HCT116 (cell line): ENCODE measurements at regions not wholly inside any gene's neighbourhood (a gene's known extent, or its start where the extent isn't known, plus 50 kb on each side); places are given as distances from the start of the nearest gene placed in this dataset.
"Not testable (repeated sequence)": the region's sequence is repeated elsewhere in the genome, so short reads cannot be mapped to it uniquely, and the experiment has no call there.

ENCODE experiments used
- CBX3 ChIP-seq: IDR thresholded peaks from 2 replicates; pipeline ENCODE4 v1.6.1; 2012; ENCODE audit warnings: low read depth
- CTCF ChIP-seq, 3 experiments: fragments of 200-600 bp in 1 of 3; sonication (generic) in 1 of 3; IDR thresholded peaks in 2 of 3; conservative IDR thresholded peaks in 1 of 3; 2 replicates each; pipeline ENCODE4 v1.5.1; 2012 to 2017; ENCODE audit warnings: low read depth in 2 of 3, low read length in 2 of 3, antibody characterized with exemption in 1 of 3, borderline replicate concordance in 1 of 3, control low read depth in 1 of 3, mild to moderate bottlenecking in 1 of 3, mixed read lengths in 1 of 3, mixed run types in 1 of 3, moderate library complexity in 1 of 3; ENCODE audit not compliant: insufficient read depth in 1 of 3
- EGR1 ChIP-seq: IDR thresholded peaks from 2 replicates; pipeline ENCODE4 v1.6.1; 2012; ENCODE audit warnings: low read depth
- EZH2 ChIP-seq: fragments of 200-600 bp; sonication (generic); IDR thresholded peaks from 2 replicates; pipeline ENCODE4 v1.6.1; 2017; ENCODE audit warnings: antibody characterized with exemption, mixed run types
- EZH2phosphoT487 ChIP-seq: fragments of 200-600 bp; IDR thresholded peaks from 2 replicates; pipeline ENCODE4 v1.6.1; 2018; ENCODE audit warnings: antibody characterized with exemption, borderline replicate concordance
- FOSL1 ChIP-seq: IDR thresholded peaks from 2 replicates; pipeline ENCODE4 v1.6.1; 2012; ENCODE audit warnings: low read depth
- MAX ChIP-seq: IDR thresholded peaks from 2 replicates; pipeline ENCODE4 v1.6.1; 2012
- POLR2A ChIP-seq: IDR thresholded peaks from 2 replicates; pipeline ENCODE4 v1.7.0; 2011; ENCODE audit warnings: borderline replicate concordance; ENCODE audit not compliant: insufficient read depth, insufficient read length; ENCODE audit errors: extremely low read depth
- RAD21 ChIP-seq: IDR thresholded peaks from 2 replicates; pipeline ENCODE4 v1.6.1; 2012; ENCODE audit warnings: low read depth, mild to moderate bottlenecking
- SIN3A ChIP-seq: IDR thresholded peaks from 2 replicates; pipeline ENCODE4 v1.6.1; 2012; ENCODE audit warnings: low read depth
- SRF ChIP-seq: IDR thresholded peaks from 2 replicates; pipeline ENCODE4 v1.6.1; 2012; ENCODE audit warnings: low read depth
- TCF7L2 ChIP-seq: IDR thresholded peaks from 2 replicates; pipeline ENCODE4 v1.7.0; 2011; ENCODE audit warnings: borderline replicate concordance, inconsistent platforms; ENCODE audit not compliant: insufficient read depth, insufficient read length; ENCODE audit errors: extremely low read depth
- YY1 ChIP-seq: IDR thresholded peaks from 2 replicates; pipeline ENCODE4 v1.6.1; 2011; ENCODE audit warnings: low read length, low read depth, moderate library complexity, mild to moderate bottlenecking; ENCODE audit not compliant: insufficient replicate concordance; ENCODE audit errors: extremely low read depth

GRCh38 chrX:13945787-13946186, 83.9 kb downstream of the GEMIN8 start:
- not testable (repeated sequence) for TF ChIP-seq POLR2A; CBX3; SIN3A; CTCF (IDR thresholded peaks at IDR 0.05 in 2 of 3, conservative IDR thresholded peaks at IDR 0.05 in 1 of 3; ENCODE audit: borderline replicate concordance in 1 of 3, insufficient read depth in 1 of 3, low read depth in 2 of 3, low read length in 2 of 3); SRF; YY1; EZH2phosphoT487; RAD21; EZH2; MAX; FOSL1; EGR1; TCF7L2
